ENCODE measurements at regions not wholly inside any gene's neighbourhood (a gene's known extent, or its start where the extent isn't known, plus 50 kb on each side); places are given as distances from the start of the nearest gene placed in this dataset.

- no peak for DNase-seq
Observed at GRCh38 chr18:10182009-10182624, 268.3 kb downstream of the VAPA start.

DNA sequence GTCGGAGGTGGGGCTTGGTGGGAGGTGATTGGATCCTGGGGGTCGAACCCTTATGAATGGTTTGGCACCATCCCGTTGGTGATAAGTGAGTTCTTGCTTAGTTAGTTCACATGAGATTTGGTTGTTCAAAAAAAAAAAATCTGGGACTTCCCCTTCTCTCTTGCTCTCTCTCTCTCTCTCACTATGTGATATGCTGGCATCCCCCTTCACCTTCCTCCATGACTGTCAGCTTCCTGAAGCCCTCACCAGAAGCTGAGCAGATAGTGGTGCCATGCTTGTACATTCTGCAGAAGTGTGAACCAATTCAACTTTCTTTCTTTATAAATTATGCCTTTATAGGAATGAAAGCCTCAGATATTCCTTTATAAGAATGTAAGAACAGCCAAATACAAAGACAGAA, 269.7 kb upstream of the APCDD1 start:
- DNase-seq, result no peak

DNA sequence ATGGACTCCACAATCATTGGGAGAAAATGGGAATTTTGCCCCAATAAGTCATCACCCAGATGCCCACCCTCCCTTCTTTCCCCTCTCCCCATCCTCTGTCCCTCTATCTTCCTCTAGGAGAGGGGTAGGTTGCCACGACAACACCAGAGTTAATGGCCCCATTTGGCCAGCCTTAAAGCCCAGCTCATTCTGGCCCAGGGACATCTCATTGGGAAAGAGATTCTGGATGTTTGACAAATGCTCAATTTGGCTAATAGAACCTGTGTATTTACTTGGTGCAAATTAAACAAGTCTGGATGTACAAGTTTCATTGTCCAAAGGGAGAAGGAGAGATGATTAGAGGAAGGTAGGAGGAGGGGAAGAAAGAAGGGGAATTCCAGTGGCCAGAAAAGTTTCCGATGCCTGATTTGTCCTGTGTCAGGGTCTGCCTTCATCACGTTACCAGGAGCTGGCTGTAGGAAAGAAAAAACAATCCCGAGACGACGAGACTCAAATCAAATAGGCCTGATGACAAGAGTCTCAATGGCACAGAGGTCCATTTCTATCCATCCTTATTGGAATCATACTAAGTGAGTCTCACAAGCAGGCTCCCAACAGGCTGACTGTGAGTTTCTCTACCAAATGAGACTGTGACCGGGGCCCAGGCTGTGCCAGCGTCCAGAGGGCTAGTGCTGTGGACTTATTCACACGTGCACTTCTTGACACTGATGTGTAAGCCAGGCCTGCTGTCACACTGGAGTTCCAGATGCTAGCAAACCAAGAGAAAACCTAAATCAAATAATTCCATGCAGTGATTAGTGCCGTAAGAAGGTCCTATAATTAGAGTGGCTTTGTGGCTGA, 265.2 kb upstream of the APCDD1 start:
- no peak for DNase-seq

- no peak for DNase-seq
Observed at GRCh38 chr18:10190564-10190963, 263.9 kb upstream of the APCDD1 start.

DNA sequence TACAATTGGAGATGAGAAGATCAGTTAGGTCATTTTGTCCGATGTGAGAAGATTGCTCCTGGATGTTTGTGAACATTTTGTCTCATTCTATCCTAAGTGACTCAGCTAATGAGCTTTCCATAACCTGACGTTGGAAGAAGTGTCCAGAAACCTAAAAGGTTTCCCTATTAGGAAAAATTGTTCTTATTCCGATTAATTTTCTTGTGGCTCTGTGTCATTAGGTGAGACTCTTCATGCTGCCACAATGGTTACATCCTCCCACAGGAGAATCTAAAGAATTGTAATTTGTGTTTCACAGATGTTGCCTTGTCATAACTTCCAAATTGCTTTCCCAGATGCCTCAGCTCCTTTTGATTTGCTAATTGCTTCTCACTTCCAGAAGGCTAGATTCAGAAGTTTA, 261.0 kb upstream of the APCDD1 start:
- no peak for DNase-seq

- no peak for DNase-seq
Observed at GRCh38 chr18:10194592-10194991, 259.8 kb upstream of the APCDD1 start.

- no peak for DNase-seq
Observed at GRCh38 chr18:10195529-10195928, 258.9 kb upstream of the APCDD1 start.

DNA sequence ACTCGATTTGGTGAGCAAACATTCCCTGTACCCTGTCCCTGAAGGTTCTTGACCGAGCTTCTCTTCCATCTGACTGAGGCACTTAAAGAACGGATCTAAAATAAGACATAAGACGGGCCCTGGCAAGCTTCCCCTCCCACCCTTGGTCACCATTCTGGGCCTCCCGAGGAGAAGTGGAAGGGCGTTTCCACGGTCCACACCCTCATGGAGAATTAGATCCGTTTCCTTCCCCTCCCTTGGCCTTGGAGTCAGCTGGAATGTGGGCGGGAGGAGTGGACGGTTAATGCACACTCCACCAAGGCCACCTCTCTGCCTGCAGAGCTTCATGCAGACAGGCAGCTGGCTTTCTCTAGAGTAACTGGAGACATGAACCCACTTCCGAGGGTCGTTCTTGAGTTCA, 257.3 kb upstream of the APCDD1 start:
- no peak for DNase-seq

- no peak for DNase-seq
Observed at GRCh38 chr18:10201226-10201625, 253.2 kb upstream of the APCDD1 start.

GRCh38 chr18:10201659-10202058, 252.8 kb upstream of the APCDD1 start:
- DNase-seq, result peak in 1 of 2 donors; percentile 0

DNA sequence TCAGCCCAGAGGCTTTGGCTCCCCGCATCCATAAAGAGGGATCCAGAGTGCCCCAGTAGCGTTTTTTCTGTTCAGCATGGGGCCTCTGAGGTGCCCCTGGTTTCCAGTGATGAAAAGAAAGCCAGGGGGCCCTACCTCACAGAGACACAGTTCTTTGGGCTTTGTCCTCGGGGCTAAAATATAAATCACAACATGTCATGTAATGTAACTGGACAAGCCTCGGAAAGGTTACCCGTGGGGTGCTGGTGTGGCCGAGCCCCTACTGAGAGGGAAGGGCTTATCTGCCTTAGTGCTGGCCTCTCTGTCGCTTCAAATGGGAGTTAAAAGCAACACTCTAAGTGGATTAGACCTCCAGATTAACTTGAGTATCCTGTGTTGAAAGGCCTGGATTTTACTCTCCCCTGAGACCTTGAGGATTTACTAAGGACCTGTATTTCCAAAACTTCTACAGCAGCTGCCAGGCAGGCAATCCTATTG, 251.6 kb upstream of the APCDD1 start:
- DNase-seq, result no peak

- DNase-seq, result no peak
Observed at GRCh38 chr18:10205151-10205550, 249.3 kb upstream of the APCDD1 start.

- DNase-seq, result no peak
Observed at GRCh38 chr18:10207682-10208345, 246.6 kb upstream of the APCDD1 start.

GRCh38 chr18:10209302-10209701, 245.1 kb upstream of the APCDD1 start:
- no peak for DNase-seq

DNA sequence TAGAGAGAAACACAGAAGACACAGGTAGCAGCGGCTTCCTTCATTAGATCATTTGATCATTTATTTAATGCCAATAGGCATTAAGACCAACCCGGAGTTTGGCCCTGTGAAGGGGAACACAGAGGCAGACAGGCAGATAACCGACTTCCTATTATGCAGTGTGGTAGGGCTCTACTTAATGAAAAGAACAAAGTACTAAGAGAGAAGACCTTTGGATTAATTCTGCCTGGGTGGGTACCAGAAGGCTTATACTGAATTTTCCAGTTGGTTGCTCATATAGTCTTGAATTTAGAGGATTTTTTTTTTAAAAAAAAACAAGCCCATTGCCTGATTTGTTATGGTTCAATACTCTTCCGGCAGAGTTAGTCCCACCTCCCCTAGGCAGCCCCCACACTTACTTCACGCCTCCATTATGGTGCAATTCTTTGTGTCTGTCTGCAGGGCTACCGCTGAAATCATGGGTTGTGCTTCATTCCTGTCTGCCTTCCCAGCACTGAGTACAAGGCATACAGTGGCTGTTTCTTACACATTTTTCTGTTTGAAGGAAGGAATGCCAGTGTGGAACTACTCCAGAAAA, 244.3 kb upstream of the APCDD1 start:
- DNase-seq, result no peak

DNA sequence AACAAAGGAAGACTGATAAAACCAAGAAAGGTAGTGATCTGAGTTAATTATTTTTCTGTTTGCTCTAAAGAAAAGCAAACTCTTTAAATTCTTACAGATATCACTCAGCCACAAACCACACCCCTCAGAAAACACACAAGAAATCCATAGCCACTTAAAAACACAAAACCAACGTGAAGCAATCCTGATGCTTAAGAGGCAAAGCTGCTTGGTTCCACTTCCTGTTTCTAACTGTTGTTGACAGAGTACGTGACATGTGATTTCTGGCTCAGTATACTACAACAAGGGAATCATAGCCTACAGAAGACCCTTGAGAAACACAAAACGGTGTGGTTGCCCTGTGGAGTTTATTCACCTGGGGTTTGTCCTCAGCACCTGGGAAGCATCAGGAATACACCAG, 240.9 kb upstream of the APCDD1 start:
- peak; percentile 15 to 31 for DNase-seq

- no peak for DNase-seq
Observed at GRCh38 chr18:10215446-10215845, 239.0 kb upstream of the APCDD1 start.

GRCh38 chr18:10216791-10217190, 237.6 kb upstream of the APCDD1 start:
- no peak for DNase-seq

DNA sequence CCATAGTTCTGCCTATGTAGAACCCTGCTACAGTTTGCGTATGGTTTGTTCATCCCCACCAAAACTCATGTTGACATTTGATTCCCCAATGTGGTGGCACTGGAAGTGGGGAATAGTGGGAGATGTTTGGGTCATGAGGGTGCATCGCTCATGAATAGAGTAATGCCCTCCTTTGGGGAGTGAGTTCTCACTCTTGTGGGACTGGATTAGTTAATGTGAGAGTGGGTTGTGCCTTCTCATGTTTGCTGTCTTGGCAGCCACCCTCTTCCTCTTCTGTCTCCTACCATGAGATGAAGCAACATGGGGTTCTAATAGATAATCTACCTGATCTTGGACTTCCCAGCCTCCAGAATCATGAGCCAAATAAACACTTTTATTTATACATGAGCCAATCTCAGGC, 237.2 kb upstream of the APCDD1 start:
- DNase-seq, result no peak

DNA sequence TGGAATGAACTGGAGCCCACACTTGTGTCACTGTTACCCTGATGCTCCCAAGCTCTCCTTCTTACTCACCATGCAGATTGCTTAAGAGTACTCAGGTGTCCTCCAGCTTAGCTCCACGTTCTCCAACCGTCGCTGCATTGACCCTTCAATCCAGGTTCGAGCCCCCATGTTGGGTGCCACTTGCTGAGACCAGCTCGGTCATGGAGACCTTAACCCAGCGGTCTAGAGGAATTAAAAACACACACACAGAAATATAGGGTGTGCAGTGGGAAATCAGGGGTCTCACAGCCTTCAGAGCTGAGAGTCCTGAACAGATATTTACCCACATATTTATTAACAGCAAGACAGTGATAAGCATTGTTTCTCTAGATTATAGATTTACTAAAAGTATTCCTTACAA, 229.1 kb upstream of the APCDD1 start:
- DNase-seq, result no peak

- no peak for DNase-seq
Observed at GRCh38 chr18:10226971-10227370, 227.5 kb upstream of the APCDD1 start.

- no peak for DNase-seq
Observed at GRCh38 chr18:10228326-10228725, 226.1 kb upstream of the APCDD1 start.

GRCh38 chr18:10229458-10229857, 225.0 kb upstream of the APCDD1 start:
- DNase-seq, result no peak

GRCh38 chr18:10230072-10230471, 224.4 kb upstream of the APCDD1 start:
- no peak for DNase-seq

Measured in CD4-positive, alpha-beta T cell treated with Interferon alpha-2 for 1 hour (primary cell).